ENCODE measurements at regions not wholly inside any gene's neighbourhood (a gene's known extent, or its start where the extent isn't known, plus 50 kb on each side); places are given as distances from the start of the nearest gene placed in this dataset.

GRCh38 chr14:61904946-61905345, 142.7 kb downstream of the SNAPC1 start:
- TF ChIP-seq CEBPB (IDR thresholded peaks at IDR 0.05; ENCODE audit: low read depth, low read length) (no peak), CTCF (conservative IDR thresholded peaks at IDR 0.05; ENCODE audit: low read depth, low read length) (no peak), RAD21 (IDR thresholded peaks at IDR 0.05; ENCODE audit: low read length) (no peak), NFE2L2 (IDR thresholded peaks at IDR 0.05; ENCODE audit: low read depth, low read length) (no peak), USF2 (IDR thresholded peaks at IDR 0.05; ENCODE audit: low read depth, low read length) (no peak), POLR2A (IDR thresholded peaks at IDR 0.05; ENCODE audit: low read depth, low read length) (no peak), RFX5 (IDR thresholded peaks at IDR 0.05; ENCODE audit: low read depth, low read length) (no peak), ELK1 (IDR thresholded peaks at IDR 0.05; ENCODE audit: borderline replicate concordance, low read depth, low read length) (no peak), MXI1 (IDR thresholded peaks at IDR 0.05; ENCODE audit: borderline replicate concordance, low read depth, low read length) (no peak), MAFK (IDR thresholded peaks at IDR 0.05; ENCODE audit: low read depth, low read length) (no peak), RCOR1 (IDR thresholded peaks at IDR 0.05; ENCODE audit: insufficient replicate concordance, low read length) (no peak), SMC3 (IDR thresholded peaks at IDR 0.05; ENCODE audit: low read depth, low read length) (no peak), CHD1 (IDR thresholded peaks at IDR 0.05; ENCODE audit: low read depth, low read length) (no peak)

All from IMR-90 (cell line).